ENCODE measurements at regions not wholly inside any gene's neighbourhood (a gene's known extent, or its start where the extent isn't known, plus 50 kb on each side); places are given as distances from the start of the nearest gene placed in this dataset.

GRCh38 chr2:16374671-16375070 is 291.0 kb downstream of the CYRIA start:
- DNase-seq (ENCODE audit: low spot score): no peak
- Histone ChIP-seq H3K4me3 (ENCODE audit: severe bottlenecking) (no peak overlapping the region), H3K27me3 (ENCODE audit: insufficient read depth, poor library complexity, severe bottlenecking) (no peaks in the 10 kb centered on the region), H3K9me3 (ENCODE audit: severe bottlenecking) (no peaks in the 10 kb centered on the region), H3K36me3 (ENCODE audit: low read depth) (no peaks in the 10 kb centered on the region), H3K4me1 (ENCODE audit: insufficient read depth, poor library complexity, severe bottlenecking) (no peaks in the 10 kb centered on the region), H3K27ac (ENCODE audit: poor library complexity, severe bottlenecking) (no peak overlapping the region)
- TF ChIP-seq, protein P1, sequence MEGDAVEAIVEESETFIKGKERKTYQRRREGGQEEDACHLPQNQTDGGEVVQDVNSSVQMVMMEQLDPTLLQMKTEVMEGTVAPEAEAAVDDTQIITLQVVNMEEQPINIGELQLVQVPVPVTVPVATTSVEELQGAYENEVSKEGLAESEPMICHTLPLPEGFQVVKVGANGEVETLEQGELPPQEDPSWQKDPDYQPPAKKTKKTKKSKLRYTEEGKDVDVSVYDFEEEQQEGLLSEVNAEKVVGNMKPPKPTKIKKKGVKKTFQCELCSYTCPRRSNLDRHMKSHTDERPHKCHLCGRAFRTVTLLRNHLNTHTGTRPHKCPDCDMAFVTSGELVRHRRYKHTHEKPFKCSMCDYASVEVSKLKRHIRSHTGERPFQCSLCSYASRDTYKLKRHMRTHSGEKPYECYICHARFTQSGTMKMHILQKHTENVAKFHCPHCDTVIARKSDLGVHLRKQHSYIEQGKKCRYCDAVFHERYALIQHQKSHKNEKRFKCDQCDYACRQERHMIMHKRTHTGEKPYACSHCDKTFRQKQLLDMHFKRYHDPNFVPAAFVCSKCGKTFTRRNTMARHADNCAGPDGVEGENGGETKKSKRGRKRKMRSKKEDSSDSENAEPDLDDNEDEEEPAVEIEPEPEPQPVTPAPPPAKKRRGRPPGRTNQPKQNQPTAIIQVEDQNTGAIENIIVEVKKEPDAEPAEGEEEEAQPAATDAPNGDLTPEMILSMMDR (IDR thresholded peaks at IDR 0.05; ENCODE audit: poor library complexity, severe bottlenecking): no peak
- ATAC-seq (ENCODE audit: low read depth): no peak

GRCh38 chr2:16373341-16373740 is 292.3 kb downstream of the CYRIA start:
- H3K4me3 ChIP-seq (ENCODE audit: severe bottlenecking): no peak overlapping the region
- DNase-seq (ENCODE audit: low spot score) (no peak), ATAC-seq (ENCODE audit: low read depth) (no peak)
- no peaks in the 10 kb centered on the region for H3K36me3 ChIP-seq (ENCODE audit: low read depth)
- TF ChIP-seq, protein P1 (IDR thresholded peaks at IDR 0.05; ENCODE audit: poor library complexity, severe bottlenecking): no peak
- H3K27me3 ChIP-seq (ENCODE audit: insufficient read depth, poor library complexity, severe bottlenecking): no peaks in the 10 kb centered on the region
- H3K27ac ChIP-seq (ENCODE audit: poor library complexity, severe bottlenecking): no peak overlapping the region
- no peaks in the 10 kb centered on the region for H3K4me1 ChIP-seq (ENCODE audit: insufficient read depth, poor library complexity, severe bottlenecking)
- H3K9me3 ChIP-seq (ENCODE audit: severe bottlenecking): no peaks in the 10 kb centered on the region

DNA sequence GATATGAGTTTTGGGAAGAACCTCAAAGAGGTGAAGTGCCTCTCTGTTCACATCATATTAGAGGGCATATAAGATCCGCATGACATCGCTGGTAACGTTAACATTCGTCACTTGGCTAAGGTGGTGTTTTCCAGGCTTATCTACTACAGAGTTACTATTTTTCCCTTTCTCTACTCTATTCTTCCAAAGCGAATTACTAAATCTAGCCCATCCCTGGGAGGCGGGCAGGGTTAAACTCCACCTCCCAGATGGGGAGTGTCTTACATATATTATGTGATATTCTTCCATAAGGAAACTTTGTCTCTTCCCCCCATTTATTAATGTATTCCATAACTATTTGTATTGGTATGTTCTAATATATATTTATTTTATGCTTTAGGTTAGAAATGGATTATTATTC is 293.9 kb downstream of the CYRIA start:
- Histone ChIP-seq H3K36me3 (ENCODE audit: low read depth) (no peaks in the 10 kb centered on the region), H3K4me3 (ENCODE audit: severe bottlenecking) (no peak overlapping the region), H3K9me3 (ENCODE audit: severe bottlenecking) (no peaks in the 10 kb centered on the region), H3K4me1 (ENCODE audit: insufficient read depth, poor library complexity, severe bottlenecking) (no peaks in the 10 kb centered on the region), H3K27ac (ENCODE audit: poor library complexity, severe bottlenecking) (no peak overlapping the region), H3K27me3 (ENCODE audit: insufficient read depth, poor library complexity, severe bottlenecking) (no peaks in the 10 kb centered on the region)
- DNase-seq (ENCODE audit: low spot score): no peak
- ATAC-seq (ENCODE audit: low read depth): no peak
- TF ChIP-seq, protein P1 (IDR thresholded peaks at IDR 0.05; ENCODE audit: poor library complexity, severe bottlenecking): no peak

DNA sequence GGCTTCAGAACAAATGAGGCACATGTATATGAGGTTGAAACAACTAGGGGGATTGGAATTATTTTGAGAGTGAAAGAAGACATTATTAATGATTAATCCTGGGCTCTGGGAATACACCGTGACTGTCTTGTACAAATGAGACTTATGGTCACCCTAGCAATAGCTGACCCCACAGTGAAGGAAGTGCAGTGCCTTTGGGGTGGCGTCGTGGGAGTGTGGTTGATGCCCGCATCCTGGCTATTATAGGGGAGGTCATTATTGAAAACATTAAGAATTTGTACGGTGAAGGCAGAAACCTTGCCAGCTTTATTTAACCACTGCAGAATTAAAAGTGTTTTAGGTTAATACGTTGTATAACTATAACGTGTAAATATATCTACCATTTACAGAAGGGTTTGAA is 296.7 kb downstream of the CYRIA start:
- Histone ChIP-seq H3K4me1 (ENCODE audit: insufficient read depth, poor library complexity, severe bottlenecking) (no peaks in the 10 kb centered on the region), H3K9me3 (ENCODE audit: severe bottlenecking) (no peaks in the 10 kb centered on the region), H3K4me3 (ENCODE audit: severe bottlenecking) (no peak overlapping the region), H3K27ac (ENCODE audit: poor library complexity, severe bottlenecking) (no peak overlapping the region), H3K36me3 (ENCODE audit: low read depth) (no peaks in the 10 kb centered on the region), H3K27me3 (ENCODE audit: insufficient read depth, poor library complexity, severe bottlenecking) (no peaks in the 10 kb centered on the region)
- no peak for ATAC-seq (ENCODE audit: low read depth)
- no peak for DNase-seq (ENCODE audit: low spot score)
- TF ChIP-seq, protein P1 (IDR thresholded peaks at IDR 0.05; ENCODE audit: poor library complexity, severe bottlenecking): no peak

DNA sequence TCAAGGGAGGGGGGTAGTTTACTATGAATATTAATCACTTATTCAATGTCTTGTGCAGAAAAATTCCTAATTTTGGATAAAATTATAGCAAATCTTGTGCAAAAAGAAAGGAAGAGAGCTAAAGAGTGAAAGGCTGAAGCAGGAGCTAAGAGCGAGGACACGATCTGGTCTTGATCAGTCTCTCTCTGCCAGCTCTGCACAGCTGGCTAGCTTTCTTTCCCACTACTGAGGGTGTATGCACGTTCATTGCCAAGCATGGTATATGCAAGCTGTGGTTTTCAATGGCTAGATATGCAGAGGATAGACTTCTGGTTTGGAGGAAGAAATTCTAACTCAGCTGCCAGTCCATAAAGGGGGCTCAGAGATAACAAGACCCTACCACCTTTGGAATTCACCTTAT is 297.3 kb downstream of the CYRIA start:
- H3K4me1 ChIP-seq (ENCODE audit: insufficient read depth, poor library complexity, severe bottlenecking): no peaks in the 10 kb centered on the region
- ATAC-seq (ENCODE audit: low read depth) (no peak), DNase-seq (ENCODE audit: low spot score) (no peak)
- no peak overlapping the region for H3K27ac ChIP-seq (ENCODE audit: poor library complexity, severe bottlenecking)
- H3K9me3 ChIP-seq (ENCODE audit: severe bottlenecking): no peaks in the 10 kb centered on the region
- no peak overlapping the region for H3K4me3 ChIP-seq (ENCODE audit: severe bottlenecking)
- no peaks in the 10 kb centered on the region for H3K36me3 ChIP-seq (ENCODE audit: low read depth)
- TF ChIP-seq, protein P1 (IDR thresholded peaks at IDR 0.05; ENCODE audit: poor library complexity, severe bottlenecking): no peak
- H3K27me3 ChIP-seq (ENCODE audit: insufficient read depth, poor library complexity, severe bottlenecking): no peaks in the 10 kb centered on the region

All from RWPE2 (cell line).